Neural cell (in vitro differentiated cells): ENCODE measurements at regions not wholly inside any gene's neighbourhood (a gene's known extent, or its start where the extent isn't known, plus 50 kb on each side); places are given as distances from the start of the nearest gene placed in this dataset.

ENCODE experiments used
- EP300 ChIP-seq: fragments of 450-650 bp; conservative IDR thresholded peaks from 2 replicates; pipeline ENCODE4 v1.6.1; 2014; ENCODE audit warnings: antibody characterized with exemption, mild to moderate bottlenecking, moderate library complexity; ENCODE audit not compliant: poor library complexity, severe bottlenecking
- EZH2 ChIP-seq: fragments of 200-600, 300-800 bp; shearing (Covaris generic), sonication (generic); IDR thresholded peaks from 2 replicates; pipeline ENCODE4 v1.6.1; 2014; ENCODE audit warnings: antibody characterized with exemption, low read length, borderline replicate concordance, mild to moderate bottlenecking; ENCODE audit not compliant: insufficient read depth, poor library complexity, severe bottlenecking
- MXI1 ChIP-seq: fragments of 450-650 bp; conservative IDR thresholded peaks from 2 replicates; pipeline ENCODE4 v1.6.1; 2014; ENCODE audit warnings: antibody characterized with exemption, mild to moderate bottlenecking; ENCODE audit not compliant: poor library complexity, severe bottlenecking
- POLR2AphosphoS5 ChIP-seq: IDR thresholded peaks from 2 replicates; pipeline ENCODE4 v1.6.1; 2012
- SMC3 ChIP-seq: fragments of 450-650 bp; conservative IDR thresholded peaks from 2 replicates; pipeline ENCODE4 v1.6.1; 2014; ENCODE audit warnings: antibody characterized with exemption, mild to moderate bottlenecking, moderate library complexity; ENCODE audit not compliant: poor library complexity
- TAF1 ChIP-seq: IDR thresholded peaks from 2 replicates; pipeline ENCODE4 v1.6.1; 2012; ENCODE audit warnings: low read depth
- TF ChIP-seq, protein P1 (sequence below): fragments of 450-650 bp; IDR thresholded peaks from 2 replicates; pipeline ENCODE4 v1.5.1; 2014; ENCODE audit warnings: antibody characterized with exemption, mild to moderate bottlenecking, moderate library complexity; ENCODE audit not compliant: poor library complexity, severe bottlenecking
- TF ChIP-seq, protein P2 (sequence below): IDR thresholded peaks from 2 replicates; pipeline ENCODE4 v1.6.1; 2012; ENCODE audit warnings: borderline replicate concordance

DNA sequence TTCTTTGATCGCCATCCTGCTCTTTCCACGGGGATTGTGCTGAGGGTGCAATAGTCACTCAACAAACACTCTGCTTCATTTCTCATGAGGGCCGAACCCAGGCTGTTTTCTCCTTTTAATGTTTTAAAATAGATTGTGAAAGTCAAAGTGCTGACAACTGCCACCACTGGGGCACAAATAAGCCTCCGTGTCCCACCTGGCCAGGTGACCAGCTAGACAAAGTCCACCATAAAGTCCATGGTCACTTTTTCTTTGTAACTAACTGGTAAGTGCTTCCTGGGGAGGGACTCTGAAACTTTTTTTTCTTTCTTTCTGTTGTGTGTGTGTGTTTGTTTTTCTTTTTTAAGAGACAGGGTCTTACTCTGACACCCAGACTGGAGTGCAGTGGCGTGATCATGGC, 219.8 kb downstream of the LY86 start:
- TF ChIP-seq POLR2AphosphoS5, result no peak
- TF ChIP-seq, protein P1, sequence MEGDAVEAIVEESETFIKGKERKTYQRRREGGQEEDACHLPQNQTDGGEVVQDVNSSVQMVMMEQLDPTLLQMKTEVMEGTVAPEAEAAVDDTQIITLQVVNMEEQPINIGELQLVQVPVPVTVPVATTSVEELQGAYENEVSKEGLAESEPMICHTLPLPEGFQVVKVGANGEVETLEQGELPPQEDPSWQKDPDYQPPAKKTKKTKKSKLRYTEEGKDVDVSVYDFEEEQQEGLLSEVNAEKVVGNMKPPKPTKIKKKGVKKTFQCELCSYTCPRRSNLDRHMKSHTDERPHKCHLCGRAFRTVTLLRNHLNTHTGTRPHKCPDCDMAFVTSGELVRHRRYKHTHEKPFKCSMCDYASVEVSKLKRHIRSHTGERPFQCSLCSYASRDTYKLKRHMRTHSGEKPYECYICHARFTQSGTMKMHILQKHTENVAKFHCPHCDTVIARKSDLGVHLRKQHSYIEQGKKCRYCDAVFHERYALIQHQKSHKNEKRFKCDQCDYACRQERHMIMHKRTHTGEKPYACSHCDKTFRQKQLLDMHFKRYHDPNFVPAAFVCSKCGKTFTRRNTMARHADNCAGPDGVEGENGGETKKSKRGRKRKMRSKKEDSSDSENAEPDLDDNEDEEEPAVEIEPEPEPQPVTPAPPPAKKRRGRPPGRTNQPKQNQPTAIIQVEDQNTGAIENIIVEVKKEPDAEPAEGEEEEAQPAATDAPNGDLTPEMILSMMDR, result no peak
- TF ChIP-seq, protein P2, sequence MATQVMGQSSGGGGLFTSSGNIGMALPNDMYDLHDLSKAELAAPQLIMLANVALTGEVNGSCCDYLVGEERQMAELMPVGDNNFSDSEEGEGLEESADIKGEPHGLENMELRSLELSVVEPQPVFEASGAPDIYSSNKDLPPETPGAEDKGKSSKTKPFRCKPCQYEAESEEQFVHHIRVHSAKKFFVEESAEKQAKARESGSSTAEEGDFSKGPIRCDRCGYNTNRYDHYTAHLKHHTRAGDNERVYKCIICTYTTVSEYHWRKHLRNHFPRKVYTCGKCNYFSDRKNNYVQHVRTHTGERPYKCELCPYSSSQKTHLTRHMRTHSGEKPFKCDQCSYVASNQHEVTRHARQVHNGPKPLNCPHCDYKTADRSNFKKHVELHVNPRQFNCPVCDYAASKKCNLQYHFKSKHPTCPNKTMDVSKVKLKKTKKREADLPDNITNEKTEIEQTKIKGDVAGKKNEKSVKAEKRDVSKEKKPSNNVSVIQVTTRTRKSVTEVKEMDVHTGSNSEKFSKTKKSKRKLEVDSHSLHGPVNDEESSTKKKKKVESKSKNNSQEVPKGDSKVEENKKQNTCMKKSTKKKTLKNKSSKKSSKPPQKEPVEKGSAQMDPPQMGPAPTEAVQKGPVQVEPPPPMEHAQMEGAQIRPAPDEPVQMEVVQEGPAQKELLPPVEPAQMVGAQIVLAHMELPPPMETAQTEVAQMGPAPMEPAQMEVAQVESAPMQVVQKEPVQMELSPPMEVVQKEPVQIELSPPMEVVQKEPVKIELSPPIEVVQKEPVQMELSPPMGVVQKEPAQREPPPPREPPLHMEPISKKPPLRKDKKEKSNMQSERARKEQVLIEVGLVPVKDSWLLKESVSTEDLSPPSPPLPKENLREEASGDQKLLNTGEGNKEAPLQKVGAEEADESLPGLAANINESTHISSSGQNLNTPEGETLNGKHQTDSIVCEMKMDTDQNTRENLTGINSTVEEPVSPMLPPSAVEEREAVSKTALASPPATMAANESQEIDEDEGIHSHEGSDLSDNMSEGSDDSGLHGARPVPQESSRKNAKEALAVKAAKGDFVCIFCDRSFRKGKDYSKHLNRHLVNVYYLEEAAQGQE, result no peak
- TF ChIP-seq SMC3, result no peak
- TF ChIP-seq EP300, result no peak
- no peak for TF ChIP-seq EZH2
- no peak for TF ChIP-seq TAF1
- no peak for TF ChIP-seq MXI1
